ENCODE measurements at regions not wholly inside any gene's neighbourhood (a gene's known extent, or its start where the extent isn't known, plus 50 kb on each side); places are given as distances from the start of the nearest gene placed in this dataset.
"Not testable (repeated sequence)": the region's sequence is repeated elsewhere in the genome, so short reads cannot be mapped to it uniquely, and the experiment has no call there.

DNA sequence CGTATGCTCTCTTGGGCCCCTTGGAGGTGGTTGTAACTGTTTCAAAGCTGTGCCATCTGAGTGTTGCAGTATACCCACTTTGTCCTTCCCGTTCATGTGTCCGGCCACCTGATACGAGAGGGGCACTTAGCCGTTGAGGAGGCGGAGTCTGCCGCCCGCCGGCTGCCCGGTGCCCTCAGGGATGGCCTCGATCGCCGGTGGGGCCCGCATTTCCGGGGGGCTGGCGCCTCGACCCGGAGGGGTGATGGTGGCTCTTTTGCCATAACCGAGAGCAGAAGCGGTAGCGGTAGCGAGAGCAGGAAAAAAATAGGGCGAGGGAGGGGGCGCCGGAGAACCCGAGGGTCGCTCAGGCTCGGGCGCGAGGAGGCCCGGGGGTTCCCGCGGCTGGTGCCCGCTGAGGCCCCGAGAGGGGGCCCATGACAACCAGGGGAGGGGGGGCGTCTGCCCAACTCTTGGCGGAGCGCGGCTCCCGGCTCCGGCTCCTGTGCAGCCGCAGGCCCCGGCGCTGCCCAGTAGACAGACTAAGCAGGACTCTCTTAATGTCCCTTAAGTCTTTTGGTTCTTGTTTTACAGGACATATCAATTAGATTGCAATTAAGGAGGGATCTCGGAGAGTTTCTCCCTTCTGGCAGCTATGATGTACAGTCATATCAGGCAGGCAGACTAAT is 342.7 kb upstream of the SGCG start:
- no peak for DNase-seq (ENCODE audit: low spot score)

DNA sequence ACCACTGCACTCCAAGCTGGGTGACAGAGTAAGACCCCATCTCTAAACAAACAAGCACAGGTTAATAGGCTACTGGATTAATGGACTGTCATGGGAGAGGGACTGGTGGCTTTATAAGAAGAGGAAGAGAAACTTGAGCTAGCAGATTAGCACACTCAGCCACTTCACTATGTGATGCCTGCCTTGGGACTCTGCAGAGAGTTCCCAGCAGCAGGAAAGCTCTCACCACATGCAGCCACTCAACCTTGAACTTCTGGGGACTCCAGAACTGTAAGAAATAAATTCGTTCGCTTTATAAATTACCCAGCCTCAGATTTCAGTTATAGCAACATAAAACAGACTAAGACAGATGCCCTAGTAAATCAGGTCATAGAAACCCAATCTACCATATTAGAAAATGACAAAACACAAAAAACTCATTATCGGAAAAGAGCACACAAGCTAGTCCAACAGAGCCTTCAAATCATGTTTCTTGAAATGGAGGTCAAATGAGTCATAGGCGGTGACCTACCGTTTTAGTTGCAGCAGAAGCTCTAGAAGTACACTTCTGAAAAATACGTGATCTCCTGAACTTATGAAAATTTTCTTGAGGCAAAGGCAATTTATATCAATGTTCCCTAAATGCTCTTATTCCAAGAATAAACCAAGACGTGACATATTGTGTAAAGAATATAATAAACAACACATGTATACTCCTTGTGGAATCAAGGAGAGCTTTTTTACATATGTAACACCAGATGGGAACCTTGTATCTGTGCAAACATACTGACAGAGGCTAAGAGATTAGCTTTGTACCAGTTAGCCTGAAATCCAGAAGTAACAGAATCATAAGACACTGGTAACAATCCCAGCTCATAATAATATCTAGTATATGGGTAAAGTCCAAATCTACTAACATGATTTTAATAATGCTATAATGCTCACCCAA is 340.9 kb upstream of the SGCG start:
- DNase-seq (ENCODE audit: low spot score) = no peak

DNA sequence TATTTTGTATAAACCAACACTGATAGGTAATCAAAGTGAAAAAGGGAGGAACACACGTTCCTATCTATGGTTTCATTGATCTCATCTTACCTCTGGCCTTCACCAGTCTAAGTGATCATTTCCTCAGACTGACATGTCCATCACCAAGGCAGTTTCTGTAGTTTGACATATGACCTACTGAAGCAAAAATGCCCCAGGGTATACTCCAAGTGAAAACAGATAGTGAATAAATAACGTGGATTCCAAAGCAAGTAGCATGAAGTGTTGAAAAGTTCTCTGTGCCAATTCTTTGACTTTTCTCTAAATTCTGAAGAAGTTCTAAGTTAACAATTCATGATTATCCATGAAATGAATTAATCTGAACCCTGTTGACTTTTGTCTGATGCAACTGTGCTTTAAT is 334.2 kb upstream of the SGCG start:
- DNase-seq (ENCODE audit: low spot score) = no peak

DNA sequence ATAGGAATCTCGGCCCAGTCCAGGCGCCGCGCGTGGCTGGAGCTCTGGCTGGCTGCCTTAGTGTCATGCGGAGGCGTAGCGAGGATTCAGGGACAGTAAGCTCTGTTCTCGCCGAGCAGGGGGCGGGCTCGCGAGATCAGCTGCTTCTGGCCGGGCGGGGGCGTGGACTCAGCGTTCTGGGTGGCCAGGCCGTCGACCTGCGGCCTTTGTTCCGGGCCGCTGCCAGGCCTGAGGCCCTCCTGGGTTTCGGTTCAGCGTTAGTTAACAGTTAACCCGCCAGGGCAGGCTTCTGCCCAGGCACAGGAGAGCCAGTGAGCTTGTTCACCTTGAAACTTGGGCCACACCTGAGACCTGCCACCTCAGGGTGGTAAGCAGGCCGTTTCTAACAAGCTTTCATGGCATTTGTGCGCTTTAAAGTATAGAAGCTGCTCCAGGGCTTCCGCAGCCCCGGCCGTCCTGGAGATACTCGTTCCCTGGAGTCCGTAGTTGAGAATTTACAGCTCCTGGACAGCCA is 332.2 kb upstream of the SGCG start:
- DNase-seq (ENCODE audit: low spot score) = peak; percentile 24

DNA sequence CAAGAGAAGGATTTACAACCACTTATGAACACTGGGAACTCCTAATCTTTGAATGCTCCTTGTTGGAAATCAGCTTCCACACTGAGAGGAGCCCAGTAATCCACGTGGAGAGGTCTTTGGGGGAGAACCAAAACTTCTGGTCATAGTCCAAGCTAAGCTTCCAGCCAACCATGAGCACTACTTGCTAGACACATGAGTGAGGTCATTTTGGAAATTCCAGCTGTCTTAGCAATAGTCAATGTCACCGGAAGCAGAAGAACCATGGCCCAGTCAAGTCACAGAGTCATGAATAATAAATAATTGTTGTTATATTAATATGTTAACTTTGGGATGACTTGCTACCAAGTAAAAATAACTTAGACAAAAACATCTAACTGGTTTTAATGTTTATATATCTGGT is 324.9 kb upstream of the SGCG start:
- DNase-seq (ENCODE audit: low spot score) = no peak

DNA sequence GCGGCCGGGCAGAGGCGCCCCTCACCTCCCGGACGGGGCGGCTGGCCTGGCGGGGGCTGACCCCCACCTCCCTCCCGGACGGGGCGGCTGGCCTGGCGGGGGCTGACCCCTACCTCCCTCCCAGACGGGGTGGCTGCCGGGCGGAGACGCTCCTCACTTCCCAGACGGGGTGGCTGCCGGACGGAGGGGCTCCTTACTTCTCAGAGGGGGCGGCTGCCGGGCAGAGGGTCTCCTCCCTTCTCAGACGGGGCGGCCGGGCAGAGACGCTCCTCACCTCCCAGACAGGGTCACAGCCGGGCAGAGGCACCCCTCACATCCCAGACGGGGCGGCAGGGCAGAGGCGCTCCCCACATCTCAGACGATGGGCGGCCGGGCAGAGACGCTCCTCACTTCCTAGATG is 321.8 kb upstream of the SGCG start:
- DNase-seq (ENCODE audit: low spot score) = not testable (repeated sequence)

DNA sequence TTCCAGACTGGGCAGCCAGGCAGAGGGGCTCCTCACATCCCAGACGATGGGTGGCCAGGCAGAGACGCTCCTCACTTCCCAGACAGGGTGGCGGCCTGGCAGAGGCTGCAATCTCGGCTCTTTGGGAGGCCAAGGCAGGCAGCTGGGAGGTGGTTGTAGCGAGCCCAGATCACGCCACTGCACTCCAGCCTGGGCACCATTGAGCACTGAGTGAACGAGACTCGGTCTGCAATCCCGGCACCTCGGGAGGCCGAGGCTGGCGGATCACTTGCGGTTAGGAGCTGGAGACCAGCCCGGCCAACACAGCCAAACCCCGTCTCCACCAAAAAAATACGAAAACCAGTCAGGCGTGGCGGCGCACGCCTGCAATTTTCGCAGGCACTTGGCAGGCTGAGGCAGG is 321.4 kb upstream of the SGCG start:
- not testable (repeated sequence) for DNase-seq (ENCODE audit: low spot score)

DNA sequence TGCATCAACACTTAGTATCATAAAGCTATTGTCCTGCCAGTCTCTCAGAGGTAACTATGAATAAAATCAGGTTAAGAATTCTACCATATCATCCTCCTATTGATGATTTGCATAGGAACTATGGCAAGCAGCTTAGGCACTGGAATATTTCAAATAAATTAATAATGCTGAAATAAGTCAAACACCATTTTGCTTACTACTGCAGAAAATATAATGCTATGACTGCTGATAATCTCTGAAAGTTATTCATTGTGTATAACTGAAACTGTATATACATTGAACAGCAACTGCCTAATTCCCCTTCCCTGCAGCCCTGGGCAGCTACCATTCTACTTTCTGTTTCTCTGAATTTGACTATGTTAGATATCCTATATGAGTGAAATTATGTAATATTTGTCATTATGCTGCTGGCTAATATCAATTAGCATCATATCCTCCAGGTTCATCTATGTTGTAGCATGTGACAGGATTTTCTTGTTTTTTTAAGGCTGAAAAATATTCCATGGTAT is 318.8 kb upstream of the SGCG start:
- no peak for DNase-seq (ENCODE audit: low spot score)

DNA sequence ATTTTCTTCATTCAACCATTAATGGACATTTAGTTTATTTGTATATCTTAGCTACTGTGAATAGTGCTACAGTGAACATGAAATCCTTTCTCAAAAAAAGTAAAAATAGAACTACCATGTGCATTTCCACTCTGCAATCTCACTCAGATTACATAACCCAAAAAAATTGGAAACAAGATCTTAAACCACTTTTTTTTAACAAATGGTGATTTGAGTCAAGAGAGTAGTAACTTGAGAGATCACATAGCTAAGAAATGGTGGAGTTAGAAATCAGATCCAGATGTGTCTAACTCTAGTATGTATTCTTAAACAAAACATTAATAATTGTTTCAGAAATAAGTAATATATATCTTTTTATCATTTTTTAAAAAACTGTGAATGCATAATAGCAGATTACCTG is 318.3 kb upstream of the SGCG start:
- DNase-seq (ENCODE audit: low spot score) = no peak

DNA sequence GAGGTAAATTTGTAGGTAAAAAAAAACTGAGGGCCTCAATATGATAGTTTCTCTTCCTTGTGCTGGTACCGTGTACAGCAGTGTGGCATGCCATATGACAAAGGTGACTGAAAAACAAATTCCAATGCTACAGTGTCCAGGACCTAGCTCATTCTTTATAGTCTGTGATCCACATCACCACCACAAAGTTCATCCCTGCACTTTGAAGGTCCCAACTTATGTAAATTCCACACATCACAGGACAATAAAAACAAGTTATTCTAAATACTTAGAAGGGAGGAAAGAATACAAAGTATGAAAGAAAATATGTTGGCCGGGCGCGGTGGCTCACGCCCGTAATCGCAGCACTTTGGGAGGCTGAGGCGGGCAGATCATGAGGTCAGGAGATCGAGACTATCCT is 314.6 kb upstream of the SGCG start:
- DNase-seq (ENCODE audit: low spot score) = no peak

DNA sequence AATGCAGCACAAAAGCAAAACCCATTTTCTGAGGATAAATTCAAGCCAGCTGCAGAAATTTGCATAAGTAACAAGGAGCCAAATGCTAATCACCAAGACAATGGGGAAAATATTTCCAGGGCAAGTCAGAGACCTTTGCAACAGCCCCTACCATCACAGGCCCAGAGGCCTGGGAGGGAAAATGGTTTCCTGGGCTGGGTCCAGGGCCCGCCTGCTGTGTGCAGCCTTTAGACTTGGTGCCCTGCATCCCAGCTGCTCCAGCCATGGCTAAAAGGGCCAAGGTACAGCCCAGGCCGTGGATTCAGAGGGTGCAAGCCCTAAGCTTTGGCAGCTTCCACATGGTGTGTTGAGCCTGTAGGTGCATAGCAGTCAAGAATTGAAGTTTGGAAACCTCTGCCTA is 309.5 kb upstream of the SGCG start:
- no peak for DNase-seq (ENCODE audit: low spot score)

DNA sequence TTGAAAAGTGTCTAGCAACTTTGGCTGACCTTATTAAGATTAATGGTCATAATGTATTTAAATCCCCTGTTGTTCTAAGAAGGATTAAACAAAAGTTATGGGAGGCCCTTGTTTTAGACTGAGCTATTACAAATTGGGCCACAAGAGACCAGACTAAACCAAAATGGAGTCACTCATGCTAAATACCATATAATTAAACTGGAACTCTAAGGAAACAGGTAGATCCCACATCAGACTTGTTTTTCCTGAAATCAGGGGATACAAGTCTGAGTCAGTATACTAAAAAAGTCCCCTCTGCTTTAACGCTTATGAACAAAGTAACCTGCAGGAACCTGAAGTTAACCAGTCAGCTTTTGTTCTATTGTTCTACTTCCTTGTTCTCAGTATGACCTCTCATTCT is 305.9 kb upstream of the SGCG start:
- DNase-seq (ENCODE audit: low spot score) = no peak

DNA sequence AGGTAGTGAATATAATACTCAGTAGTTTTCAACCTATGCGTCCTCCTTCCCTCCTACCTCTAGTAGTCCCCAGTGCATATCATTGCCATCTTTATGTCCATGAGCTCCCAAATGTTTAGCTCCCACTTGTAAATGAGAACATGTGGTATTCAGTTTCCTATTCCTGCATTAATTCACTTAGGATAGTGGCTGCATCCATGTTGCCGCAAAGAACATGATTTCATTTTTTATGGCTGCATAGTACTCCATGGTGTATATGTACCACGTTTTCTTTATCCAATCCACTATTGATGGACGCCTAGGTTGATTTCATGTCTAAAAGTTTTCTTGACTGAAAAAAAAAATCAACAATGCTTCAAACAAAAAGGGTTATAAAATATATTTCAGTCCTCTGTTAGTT is 303.4 kb upstream of the SGCG start:
- no peak for DNase-seq (ENCODE audit: low spot score)

DNA sequence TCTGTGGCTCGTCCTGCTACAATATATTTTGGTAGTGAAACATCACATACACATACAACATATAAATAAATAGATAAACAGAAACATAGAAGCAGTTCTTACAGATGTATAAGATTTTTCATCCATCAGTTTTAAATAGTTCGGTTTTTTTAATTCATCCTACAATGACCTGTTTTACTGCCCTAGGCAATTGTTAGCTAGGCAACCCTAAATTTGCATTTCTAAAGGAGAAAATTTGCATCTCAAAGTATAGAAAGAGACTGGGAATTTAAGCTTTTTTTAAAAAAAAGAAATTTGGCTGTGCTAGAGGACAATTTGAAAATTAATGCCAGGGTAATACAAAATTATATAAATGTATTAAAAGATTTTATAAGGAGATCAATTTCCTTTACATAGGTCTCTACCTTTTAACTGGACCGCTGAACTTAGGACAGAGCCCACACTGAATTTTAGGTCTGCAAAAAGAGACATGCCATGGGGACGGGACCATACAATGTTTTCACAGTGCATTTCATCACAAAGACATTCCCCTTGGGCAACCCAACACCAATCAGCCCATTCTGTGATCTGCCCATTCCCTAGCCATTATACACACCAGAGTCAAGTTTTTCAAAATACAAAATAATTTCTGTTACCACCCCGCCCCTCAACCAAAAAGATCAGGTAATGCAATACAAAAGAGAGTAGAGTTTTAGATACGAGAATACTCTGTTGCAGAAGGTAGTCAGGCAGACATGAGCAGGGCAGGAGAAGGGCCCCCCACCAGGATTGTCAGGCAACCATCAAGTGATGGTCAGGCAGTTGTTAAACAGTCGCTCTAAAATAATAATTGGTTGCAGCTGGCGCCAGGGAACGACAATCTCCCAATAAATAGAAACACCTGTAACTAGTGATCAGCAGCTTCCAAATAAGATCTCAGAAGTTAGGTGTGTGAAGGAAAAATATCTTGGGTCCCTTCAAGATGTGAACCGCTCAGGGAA is 299.7 kb upstream of the SGCG start:
- no peak for DNase-seq (ENCODE audit: low spot score)

DNA sequence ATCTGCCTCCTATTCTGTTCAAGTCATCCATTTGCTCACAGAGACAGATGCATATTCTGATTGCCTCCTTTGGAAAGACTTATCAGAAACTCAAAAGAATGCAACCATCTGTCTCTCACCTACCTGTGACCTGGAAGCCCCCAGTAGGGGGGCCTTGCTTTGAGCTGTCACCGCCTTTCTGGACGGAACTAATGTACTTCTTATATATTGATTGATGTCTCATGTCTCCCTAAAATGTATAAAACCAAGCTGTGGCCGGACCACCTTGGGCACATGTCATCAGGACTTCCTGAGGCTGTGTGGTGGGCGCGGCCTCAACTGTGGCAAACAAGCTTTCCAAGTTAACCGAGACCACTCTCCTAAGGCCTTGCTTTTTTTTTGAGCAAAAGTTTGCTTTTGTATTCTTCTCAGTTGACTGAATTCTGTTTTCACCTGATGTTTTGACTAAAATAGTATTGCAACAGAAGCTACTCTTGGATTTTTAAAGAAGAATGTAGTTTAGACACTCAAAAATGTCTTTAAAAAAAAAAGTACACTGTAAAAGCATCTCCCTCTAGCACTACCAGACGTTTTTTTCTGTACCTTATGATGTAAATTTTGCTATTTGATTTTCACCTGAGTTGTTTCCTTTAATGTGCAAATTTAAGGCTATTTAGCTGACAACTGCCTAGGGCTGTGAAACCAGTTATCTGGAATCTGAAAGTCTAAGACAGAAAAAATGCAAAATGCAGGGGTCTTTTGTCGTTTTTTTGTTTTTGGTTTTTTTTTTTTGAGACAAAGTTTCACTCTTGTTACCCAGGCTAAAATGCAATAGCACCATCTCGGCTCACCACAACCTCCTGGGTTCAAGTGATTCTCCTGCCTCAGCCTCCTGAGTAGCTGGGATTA is 298.8 kb upstream of the SGCG start:
- DNase-seq (ENCODE audit: low spot score) = not testable (repeated sequence)

DNA sequence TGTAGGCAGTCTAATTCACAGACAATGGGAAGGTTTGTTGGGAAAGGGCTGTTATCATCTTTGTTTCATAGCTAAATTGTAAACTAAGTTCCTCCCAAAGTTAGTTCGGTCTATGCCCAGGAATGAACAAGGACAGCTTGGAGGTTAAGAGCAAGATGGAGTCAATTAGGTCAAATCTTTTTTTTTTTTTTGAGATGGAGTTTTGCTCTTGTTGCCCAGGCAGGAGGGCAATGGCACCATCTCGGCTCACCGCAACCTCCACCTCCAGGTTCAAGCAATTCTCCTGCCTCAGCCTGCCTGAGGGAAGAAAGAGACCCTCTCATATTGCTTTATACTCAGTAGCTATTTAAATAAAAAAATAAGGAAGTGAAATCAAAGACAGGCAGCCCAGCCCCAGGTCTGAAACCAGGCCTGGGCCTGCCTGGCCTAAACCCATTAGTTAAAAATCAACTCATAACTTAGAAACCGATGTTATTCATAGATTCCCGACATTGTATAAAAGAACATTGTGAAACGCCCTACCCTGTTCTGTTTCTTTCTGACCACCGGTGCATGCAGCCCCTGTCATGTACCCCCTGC is 297.4 kb upstream of the SGCG start:
- no peak for DNase-seq (ENCODE audit: low spot score)

DNA sequence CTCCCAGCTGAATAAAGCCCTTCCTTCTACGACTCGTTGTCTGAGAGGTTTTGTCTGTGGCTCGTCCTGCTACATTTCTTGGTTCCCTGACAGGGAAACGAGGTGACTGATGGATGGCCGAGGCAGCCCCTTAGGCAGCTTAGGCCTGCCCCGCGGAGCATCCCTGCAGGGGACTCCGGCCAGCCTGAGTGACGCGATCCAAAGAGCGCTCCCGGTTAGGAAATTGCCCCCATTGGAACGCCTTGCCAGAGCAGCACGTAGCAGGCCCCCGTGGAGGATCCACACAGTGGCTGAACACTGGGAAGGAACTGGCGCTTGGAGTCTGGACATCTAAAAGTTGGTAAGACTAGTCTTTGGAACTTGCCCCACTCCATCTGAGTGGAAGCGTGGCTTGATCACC is 296.8 kb upstream of the SGCG start:
- no peak for DNase-seq (ENCODE audit: low spot score)

DNA sequence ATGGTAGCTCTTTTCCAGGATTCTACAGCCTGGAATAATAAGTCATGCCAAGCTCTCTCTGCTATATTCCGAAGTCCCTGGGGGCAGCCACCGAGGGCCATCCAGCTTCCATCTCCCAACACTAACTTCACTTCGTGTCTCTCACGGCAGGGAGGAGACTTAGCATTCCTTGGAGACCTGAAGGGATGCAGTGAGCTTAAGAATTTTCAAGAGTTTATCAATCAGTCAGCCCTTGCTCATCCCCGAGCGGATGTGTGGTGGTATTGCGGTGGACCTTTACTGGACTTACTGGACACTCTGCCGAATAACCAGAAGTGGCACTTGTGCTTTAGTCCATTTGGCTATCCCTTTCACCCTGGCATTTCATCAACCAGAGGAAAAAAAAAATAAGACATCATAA is 294.7 kb upstream of the SGCG start:
- DNase-seq (ENCODE audit: low spot score) = not testable (repeated sequence)

DNA sequence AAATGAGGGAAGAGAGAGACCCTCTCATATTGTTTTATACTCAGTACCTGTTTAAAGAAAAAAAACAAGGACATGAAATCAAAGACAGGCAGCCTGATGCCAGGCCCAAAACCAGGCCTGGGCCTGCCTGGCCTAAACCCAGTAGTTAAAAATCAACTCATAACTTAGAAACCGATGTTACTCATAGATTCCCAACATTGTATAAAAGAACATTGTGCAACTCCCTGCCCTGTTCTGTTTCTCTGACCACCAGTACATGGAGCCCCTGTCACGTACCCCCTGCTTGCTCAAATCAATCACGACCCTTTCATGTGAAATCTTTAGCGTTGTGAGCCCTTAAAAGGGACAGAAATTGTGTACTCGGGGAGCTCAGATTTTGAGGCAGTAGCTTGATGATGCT is 291.4 kb upstream of the SGCG start:
- DNase-seq (ENCODE audit: low spot score) = not testable (repeated sequence)

DNA sequence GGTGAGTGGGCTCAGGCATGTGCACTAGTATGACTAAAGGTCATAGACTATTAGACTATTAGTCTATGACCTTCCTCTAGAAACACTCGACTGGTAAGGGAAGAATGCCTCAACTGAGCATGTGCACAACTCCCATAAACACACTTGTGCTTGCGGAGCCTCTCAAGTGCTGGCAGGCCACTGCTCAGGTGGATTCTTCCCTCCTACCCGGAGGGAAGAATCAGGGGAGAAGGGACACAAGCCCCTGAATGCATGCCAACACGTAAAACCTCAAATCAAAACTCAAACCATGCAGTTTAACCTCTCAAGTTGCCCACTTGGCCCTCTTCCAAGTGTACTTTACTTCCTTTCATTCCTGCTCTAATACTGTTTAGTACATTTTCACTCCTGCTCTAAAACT is 287.6 kb upstream of the SGCG start:
- no peak for DNase-seq (ENCODE audit: low spot score)

DNA sequence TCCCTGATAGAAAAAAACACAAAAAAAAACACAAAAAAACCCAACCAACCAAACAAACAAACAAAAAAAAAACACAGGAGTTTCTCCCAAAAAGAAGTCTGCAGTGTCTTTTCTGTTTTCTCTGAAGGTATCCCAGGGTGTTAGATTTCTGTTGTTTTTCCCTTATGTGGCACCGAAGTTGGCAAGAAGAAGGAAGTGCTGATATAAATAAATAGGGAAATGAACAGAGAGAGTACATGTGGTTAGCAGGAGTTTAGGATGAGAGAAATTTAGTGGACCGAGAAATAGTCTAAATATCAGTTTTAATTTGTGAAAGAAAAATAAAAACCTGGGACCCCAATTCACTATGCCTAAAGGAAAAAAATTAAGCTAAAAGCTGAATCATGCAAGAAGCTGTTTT is 287.0 kb upstream of the SGCG start:
- DNase-seq (ENCODE audit: low spot score) = no peak
